GM12864 (cell line): ENCODE measurements at regions not wholly inside any gene's neighbourhood (a gene's known extent, or its start where the extent isn't known, plus 50 kb on each side); places are given as distances from the start of the nearest gene placed in this dataset.

Experiments used
- DNase-seq: peaks from one replicate; pipeline ENCODE4 v3.0.0-alpha.2; 2011; ENCODE audit warnings: low read depth
- H3K4me3 ChIP-seq: 2 replicates; pipeline ENCODE4 v1.5.1; 2011; ENCODE audit warnings: mild to moderate bottlenecking, low read depth, low read length, control low read depth
- TF ChIP-seq, protein P1 (sequence below): IDR thresholded peaks from 2 replicates; pipeline ENCODE4 v1.5.1; 2011; ENCODE audit warnings: low read depth, mild to moderate bottlenecking, moderate library complexity, low read length, control low read depth, inconsistent platforms; ENCODE audit errors: missing control alignments

DNA sequence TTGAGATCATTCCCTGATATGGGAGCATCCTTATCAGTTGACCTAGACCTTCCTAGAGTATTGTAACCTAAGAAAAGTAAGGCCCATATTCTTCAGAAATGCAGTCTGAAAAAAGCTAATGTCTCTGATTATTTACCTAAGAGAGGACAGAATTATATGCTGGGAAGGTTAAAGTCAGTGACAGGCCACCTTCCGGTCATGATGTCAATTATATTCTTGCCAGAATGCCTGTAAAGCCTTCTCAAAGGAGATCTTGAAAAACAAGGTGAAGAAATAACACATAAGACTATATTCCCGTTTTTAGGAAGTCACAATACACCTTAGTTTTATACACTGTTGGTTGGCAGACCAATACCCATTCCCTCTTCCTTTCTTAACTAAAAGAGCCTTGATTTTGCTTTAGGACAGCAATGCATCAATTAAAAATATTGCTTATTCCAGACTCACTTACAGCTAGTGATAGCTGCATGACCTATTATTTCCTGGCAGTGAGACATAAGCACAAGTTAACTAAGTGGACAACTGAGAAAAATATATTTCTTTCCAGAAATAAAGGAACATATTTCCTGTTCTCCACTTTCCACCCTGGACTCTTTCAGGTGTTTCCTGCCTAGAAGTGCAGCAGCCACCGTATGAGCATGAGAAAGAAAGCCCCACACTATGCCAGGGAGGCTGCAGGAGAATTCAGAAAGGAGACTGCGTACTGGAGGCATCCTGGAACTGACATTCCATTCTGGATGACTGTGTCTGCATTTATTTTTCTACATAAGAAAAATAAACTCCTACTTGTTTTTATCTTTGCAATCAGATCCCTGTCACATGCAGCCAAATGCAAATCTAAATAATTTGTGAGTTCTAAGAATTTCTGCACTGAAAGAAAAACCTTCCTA lies 332.9 kb upstream of the PTBP2 start:
- no peak for DNase-seq
- TF ChIP-seq, protein P1, sequence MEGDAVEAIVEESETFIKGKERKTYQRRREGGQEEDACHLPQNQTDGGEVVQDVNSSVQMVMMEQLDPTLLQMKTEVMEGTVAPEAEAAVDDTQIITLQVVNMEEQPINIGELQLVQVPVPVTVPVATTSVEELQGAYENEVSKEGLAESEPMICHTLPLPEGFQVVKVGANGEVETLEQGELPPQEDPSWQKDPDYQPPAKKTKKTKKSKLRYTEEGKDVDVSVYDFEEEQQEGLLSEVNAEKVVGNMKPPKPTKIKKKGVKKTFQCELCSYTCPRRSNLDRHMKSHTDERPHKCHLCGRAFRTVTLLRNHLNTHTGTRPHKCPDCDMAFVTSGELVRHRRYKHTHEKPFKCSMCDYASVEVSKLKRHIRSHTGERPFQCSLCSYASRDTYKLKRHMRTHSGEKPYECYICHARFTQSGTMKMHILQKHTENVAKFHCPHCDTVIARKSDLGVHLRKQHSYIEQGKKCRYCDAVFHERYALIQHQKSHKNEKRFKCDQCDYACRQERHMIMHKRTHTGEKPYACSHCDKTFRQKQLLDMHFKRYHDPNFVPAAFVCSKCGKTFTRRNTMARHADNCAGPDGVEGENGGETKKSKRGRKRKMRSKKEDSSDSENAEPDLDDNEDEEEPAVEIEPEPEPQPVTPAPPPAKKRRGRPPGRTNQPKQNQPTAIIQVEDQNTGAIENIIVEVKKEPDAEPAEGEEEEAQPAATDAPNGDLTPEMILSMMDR: no peak
- no peak overlapping the region for H3K4me3 ChIP-seq

DNA sequence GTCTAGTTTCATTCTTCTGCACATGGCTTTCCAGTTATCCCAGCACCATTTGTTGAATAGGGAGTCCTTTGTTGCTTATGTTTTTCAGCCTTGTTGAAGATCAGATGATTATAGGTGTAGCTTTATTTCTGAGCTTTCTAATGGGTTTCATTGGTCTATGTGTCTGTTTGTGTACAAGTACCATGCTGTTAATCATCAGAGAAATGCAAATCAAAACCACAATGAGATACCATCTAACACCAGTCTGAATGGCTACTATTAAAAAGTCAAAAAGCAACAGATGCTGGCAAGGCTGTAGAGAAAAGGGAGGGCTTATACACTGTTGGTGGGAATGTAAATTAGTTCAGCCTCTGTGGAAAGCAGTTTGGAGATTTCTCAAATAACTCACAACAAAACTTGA lies 321.5 kb upstream of the PTBP2 start:
- no peak for DNase-seq

DNA sequence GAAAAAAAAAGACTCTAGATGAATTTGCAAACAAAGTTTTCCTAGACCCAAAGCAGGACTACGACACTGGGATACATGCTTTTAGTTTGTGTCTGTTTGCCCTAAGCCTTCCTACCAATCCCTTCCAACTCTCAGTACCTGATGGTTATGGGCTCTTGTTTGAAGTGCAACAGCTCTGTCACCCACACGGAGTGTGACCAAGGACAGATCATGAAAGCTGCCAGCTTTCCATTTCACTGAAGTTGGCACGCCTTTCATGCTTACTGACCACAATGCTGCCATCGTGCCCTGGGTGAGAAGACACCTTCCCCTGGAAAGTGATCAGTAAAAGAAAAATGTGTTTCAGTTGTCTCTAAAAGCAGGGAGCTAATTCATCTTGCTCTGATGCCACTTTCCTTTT lies 312.5 kb upstream of the PTBP2 start:
- TF ChIP-seq, protein P1: no peak
- no peak overlapping the region for H3K4me3 ChIP-seq
- no peak for DNase-seq

More for the DNA sequence above, 321.5 kb upstream of the PTBP2 start:
- TF ChIP-seq, protein P1: no peak
- no peak overlapping the region for H3K4me3 ChIP-seq

DNA sequence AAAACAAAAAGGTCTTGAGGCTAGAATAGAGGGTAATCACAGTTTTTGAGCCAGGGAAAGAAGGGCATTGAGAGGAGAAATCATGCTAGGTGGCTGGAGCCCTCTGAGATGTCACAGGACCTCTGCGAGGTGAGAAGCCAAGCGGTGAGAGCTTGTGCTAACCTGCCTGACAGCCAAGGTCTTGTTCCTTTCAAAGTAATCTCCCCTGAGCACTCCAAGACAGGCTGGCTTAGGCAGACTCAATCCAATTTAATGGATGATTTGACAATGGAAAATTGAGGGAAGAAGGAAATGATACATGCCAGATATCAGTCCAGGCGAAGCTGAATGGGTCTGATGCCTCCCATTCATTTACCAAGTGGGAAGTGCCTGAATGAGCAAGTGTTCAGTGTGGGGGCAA lies 311.9 kb upstream of the PTBP2 start:
- TF ChIP-seq, protein P1: no peak
- H3K4me3 ChIP-seq: no peak overlapping the region
- DNase-seq: no peak

GRCh38 chr1:96411006-96411405 lies 310.6 kb upstream of the PTBP2 start:
- TF ChIP-seq, protein P1: no peak
- no peak overlapping the region for H3K4me3 ChIP-seq
- DNase-seq: no peak

GRCh38 chr1:96414598-96414997 lies 307.0 kb upstream of the PTBP2 start:
- H3K4me3 ChIP-seq: no peak overlapping the region
- DNase-seq: no peak
- TF ChIP-seq, protein P1: no peak

DNA sequence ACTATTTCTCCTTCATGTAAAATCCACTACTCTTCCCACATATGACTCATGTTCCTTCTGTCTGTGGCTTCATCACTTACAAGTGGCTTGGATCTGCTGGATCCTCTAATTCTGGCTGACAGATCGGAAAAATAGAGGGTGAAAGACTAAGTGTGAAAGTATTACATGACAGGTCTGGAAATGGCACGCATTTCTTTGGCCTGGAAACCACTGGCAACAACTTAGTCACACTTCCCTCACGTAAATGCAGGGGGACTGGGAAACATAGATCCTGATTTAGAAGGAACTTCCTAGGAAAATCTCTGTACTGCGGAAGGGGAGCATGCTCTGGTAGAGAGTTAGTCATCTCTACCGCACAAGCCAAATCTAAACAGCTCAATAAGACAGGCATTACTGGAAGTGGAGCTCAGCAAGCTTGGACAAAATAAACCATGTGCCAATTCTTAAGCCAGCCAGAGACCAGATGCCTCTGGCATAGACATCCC lies 305.4 kb upstream of the PTBP2 start:
- H3K4me3 ChIP-seq: no peak overlapping the region
- DNase-seq: no peak
- TF ChIP-seq, protein P1: no peak
